RWPE1 (cell line): ENCODE measurements at regions not wholly inside any gene's neighbourhood (a gene's known extent, or its start where the extent isn't known, plus 50 kb on each side); places are given as distances from the start of the nearest gene placed in this dataset.

ENCODE experiments used
- CTCF ChIA-PET: fragments of 350-600 bp; sonication (Branson Sonifier 250); formaldehyde crosslinking; extraction: SDS; loops from one replicate; lab custom pipeline; 2021; lab: Yijun Ruan, JAX
- POLR2A ChIA-PET: fragments of 400-600 bp; formaldehyde crosslinking; extraction: SDS; loops from one replicate; lab custom pipeline; 2020; ENCODE audit warnings: antibody characterized with exemption; ENCODE audit not compliant: low non-redundant PET; lab: Yijun Ruan, JAX
- DNase-seq: peaks from one replicate; pipeline ENCODE4 v3.0.0; 2012; ENCODE audit warnings: low spot score
- H3K27ac ChIP-seq: fragments of 450-650 bp; 2 replicates; pipeline ENCODE4 v1.5.1; 2017
- CTCF ChIP-seq: fragments of 450-650 bp; conservative IDR thresholded peaks from 2 replicates; pipeline ENCODE4 v1.5.1; 2017; ENCODE audit warnings: low read depth, mild to moderate bottlenecking

GRCh38 chr2:7725850-7726242 lies 808.6 kb downstream of the RNF144A start:
- no peak overlapping the region for H3K27ac ChIP-seq
- no peak for DNase-seq
- no peak for TF ChIP-seq CTCF
- CTCF ChIA-PET, result no interaction called here
- POLR2A ChIA-PET, result no interaction called here

- ChIA-PET CTCF (no interaction called here), POLR2A (no interaction called here)
- no peak overlapping the region for H3K27ac ChIP-seq
These were observed 809.8 kb downstream of the RNF144A start for GRCh38 chr2:7726989-7727388.

GRCh38 chr2:7728388-7728787 lies 811.2 kb downstream of the RNF144A start:
- ChIA-PET CTCF (no interaction called here), POLR2A (no interaction called here)
- TF ChIP-seq CTCF, result no peak
- no peak overlapping the region for H3K27ac ChIP-seq
- DNase-seq, result no peak

More at GRCh38 chr2:7726989-7727388, 809.8 kb downstream of the RNF144A start:
- TF ChIP-seq CTCF, result no peak
- no peak for DNase-seq

- DNase-seq, result no peak
- TF ChIP-seq CTCF, result no peak
- no peak overlapping the region for H3K27ac ChIP-seq
- POLR2A ChIA-PET, result no interaction called here
- CTCF ChIA-PET, result no interaction called here
These were observed 813.2 kb downstream of the RNF144A start for GRCh38 chr2:7730449-7730848.

- H3K27ac ChIP-seq, result no peak overlapping the region
- DNase-seq, result no peak
- POLR2A ChIA-PET, result no interaction called here
- no peak for TF ChIP-seq CTCF
- CTCF ChIA-PET, result no interaction called here
These were observed 813.8 kb downstream of the RNF144A start for GRCh38 chr2:7730990-7731389.

GRCh38 chr2:7732497-7732896 lies 815.3 kb downstream of the RNF144A start:
- no peak for TF ChIP-seq CTCF
- CTCF ChIA-PET, result no interaction called here

More at GRCh38 chr2:7732497-7732896, 815.3 kb downstream of the RNF144A start:
- no peak for DNase-seq
- POLR2A ChIA-PET, result no interaction called here
- H3K27ac ChIP-seq, result no peak overlapping the region
